GM12875 (cell line): ENCODE measurements at regions not wholly inside any gene's neighbourhood (a gene's known extent, or its start where the extent isn't known, plus 50 kb on each side); places are given as distances from the start of the nearest gene placed in this dataset.

ENCODE experiments used
- H3K4me3 ChIP-seq: one replicate; pipeline ENCODE4 v1.5.1; 2011; ENCODE audit warnings: low read depth, low read length, control low read depth
- TF ChIP-seq, protein P1 (sequence below): IDR thresholded peaks from 2 replicates; pipeline ENCODE4 v1.5.1; 2011; ENCODE audit warnings: low read depth, mild to moderate bottlenecking, control low read depth, inconsistent platforms, low read length, moderate library complexity, borderline replicate concordance; ENCODE audit not compliant: insufficient read depth

GRCh38 chr2:78439122-78439521 is 586.4 kb upstream of the REG3G start:
- TF ChIP-seq, protein P1, sequence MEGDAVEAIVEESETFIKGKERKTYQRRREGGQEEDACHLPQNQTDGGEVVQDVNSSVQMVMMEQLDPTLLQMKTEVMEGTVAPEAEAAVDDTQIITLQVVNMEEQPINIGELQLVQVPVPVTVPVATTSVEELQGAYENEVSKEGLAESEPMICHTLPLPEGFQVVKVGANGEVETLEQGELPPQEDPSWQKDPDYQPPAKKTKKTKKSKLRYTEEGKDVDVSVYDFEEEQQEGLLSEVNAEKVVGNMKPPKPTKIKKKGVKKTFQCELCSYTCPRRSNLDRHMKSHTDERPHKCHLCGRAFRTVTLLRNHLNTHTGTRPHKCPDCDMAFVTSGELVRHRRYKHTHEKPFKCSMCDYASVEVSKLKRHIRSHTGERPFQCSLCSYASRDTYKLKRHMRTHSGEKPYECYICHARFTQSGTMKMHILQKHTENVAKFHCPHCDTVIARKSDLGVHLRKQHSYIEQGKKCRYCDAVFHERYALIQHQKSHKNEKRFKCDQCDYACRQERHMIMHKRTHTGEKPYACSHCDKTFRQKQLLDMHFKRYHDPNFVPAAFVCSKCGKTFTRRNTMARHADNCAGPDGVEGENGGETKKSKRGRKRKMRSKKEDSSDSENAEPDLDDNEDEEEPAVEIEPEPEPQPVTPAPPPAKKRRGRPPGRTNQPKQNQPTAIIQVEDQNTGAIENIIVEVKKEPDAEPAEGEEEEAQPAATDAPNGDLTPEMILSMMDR = no peak

DNA sequence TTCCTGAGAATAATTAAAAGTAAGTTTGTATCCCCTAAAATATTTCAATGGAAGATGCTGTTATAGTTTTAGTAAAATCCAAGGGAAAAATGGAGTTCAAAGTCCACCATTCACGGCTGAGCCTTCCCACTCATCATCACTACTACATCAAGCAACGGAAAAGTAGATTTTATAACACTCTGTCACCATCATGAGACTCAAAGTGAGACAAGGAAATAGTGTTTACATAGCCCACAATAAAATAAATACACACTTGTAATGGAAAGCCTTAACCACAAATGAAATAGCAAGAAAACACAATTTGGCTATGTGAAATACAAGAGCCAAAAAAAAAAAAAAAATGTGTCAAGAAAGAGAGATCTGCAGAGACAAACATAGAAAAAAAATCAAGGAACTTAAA is 569.9 kb upstream of the REG3G start:
- H3K4me3 ChIP-seq = no peak overlapping the region
- TF ChIP-seq, protein P1 = no peak

More at GRCh38 chr2:78439122-78439521, 586.4 kb upstream of the REG3G start:
- H3K4me3 ChIP-seq = no peak overlapping the region

DNA sequence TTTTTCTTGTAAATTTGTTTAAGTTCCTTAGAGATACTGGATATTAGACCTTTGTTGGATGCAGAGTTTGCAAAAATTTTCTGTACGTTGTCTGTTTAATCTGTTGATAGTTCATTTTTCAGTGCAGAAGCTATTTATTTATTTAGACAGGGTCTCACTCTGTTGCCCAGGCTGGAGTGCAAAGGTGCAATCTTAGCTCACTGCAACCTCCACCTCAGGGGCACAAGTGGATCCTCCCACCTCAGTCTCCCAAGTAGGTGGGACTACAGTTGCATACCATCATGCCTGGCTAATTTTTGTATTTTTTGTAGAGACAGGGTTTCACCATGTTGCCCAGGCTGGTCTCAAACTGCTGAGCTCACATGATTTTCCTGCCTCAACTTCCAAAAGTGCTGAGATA is 568.2 kb upstream of the REG3G start:
- TF ChIP-seq, protein P1 = no peak
- no peak overlapping the region for H3K4me3 ChIP-seq

- TF ChIP-seq, protein P1 = no peak
Measured at GRCh38 chr2:78465707-78466106, 559.8 kb upstream of the REG3G start.

GRCh38 chr2:78476619-78477229 is 548.8 kb upstream of the REG3G start:
- TF ChIP-seq, protein P1 = no peak
- H3K4me3 ChIP-seq = no peak overlapping the region

More at GRCh38 chr2:78465707-78466106, 559.8 kb upstream of the REG3G start:
- H3K4me3 ChIP-seq = no peak overlapping the region

GRCh38 chr2:78486565-78486964 is 538.9 kb upstream of the REG3G start:
- TF ChIP-seq, protein P1 = no peak
- H3K4me3 ChIP-seq = no peak overlapping the region

DNA sequence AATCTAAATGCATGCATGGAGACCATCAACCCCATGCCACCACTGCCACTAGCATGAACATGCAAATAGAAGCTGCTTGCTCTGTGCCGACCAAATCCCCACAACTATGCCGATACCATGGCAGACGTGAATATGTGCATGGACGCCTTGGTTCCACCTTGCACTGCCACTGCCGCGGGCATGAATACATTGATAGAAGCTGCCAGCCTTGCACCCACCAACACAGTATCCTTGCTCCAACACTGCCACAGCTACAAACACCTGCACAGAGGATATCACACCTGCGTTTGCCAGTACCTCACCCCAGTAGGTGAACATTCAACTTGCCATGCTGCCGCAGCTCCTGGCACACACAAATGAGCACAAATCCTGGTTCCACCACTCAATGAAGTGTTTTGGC is 527.4 kb upstream of the REG3G start:
- no peak overlapping the region for H3K4me3 ChIP-seq
- TF ChIP-seq, protein P1 = no peak
